Body of pancreas (tissue), 4 donors: ENCODE measurements at regions not wholly inside any gene's neighbourhood (a gene's known extent, or its start where the extent isn't known, plus 50 kb on each side); places are given as distances from the start of the nearest gene placed in this dataset.

Experiments
- CTCF ChIP-seq, 7 experiments: fragments of 450-650 bp in 4 of 7; fragments of 200-600 bp in 3 of 7; sonication (generic) in 3 of 7; IDR thresholded peaks; one replicate each; pipeline ENCODE4 v1.5.1; 2016 to 2019; ENCODE audit warnings: antibody characterized with exemption in 7 of 7
- POLR2A ChIP-seq, 3 donors: fragments of 450-650 bp; IDR thresholded peaks; one replicate each; pipeline ENCODE4 v1.6.1; 2016; ENCODE audit warnings: antibody characterized with exemption in 3 of 3, mild to moderate bottlenecking in 2 of 3

- TF ChIP-seq CTCF (IDR thresholded peaks at IDR 0.05) = no peak
- TF ChIP-seq POLR2A (IDR thresholded peaks at IDR 0.05) = no peak
These were observed 477.3 kb upstream of the CELF2 start for GRCh38 chr10:10540398-10540797.
